Amygdala (tissue), 56 donors: ENCODE measurements at regions not wholly inside any gene's neighbourhood (a gene's known extent, or its start where the extent isn't known, plus 50 kb on each side); places are given as distances from the start of the nearest gene placed in this dataset.
A peak's percentile ranks its signal among the peaks of the same experiment; 100 is the strongest.
"Not testable (repeated sequence)": the region's sequence is repeated elsewhere in the genome, so short reads cannot be mapped to it uniquely, and the experiment has no call there.

ENCODE experiments used
- DNase-seq, 56 donors: peaks; one replicate each; lab custom pipeline; 2025; lab: John Stamatoyannopoulos, UW

DNA sequence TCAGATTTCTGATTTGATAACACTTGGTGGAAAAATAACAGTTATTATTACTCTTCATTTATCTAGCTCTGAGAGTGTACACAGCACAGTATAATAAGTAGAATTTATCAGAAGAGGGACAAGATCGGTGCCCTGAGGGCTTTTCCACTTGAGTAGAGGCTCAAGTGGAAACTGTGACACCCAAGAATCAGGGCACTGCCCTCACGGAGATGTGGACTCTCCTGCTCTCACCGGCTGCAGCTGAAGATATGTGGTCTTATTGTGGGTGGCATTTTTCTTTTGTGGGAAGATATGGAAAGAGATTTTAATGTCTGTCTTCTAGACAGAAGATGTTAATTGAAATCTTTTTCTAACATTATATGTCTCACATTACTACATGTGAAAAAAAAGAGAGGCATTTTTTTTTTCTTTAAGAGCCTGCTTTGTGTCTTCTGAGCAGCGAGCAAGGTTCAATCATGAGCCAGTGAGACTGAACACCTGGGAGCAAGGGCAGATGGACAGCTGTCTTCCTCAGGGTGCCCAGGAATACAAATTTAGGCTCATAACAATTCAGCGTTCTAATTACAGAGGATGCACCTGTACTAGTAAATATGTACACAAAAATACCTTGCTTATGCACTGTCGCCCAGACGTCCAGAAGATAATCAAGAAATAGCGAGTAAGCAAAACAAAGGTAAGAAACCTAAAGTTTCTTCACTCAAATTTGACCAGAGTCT lies 1098.2 kb upstream of the FANCL start:
- no peak for DNase-seq

GRCh38 chr2:59333007-59333406 lies 1091.9 kb upstream of the FANCL start:
- DNase-seq: no peak

DNA sequence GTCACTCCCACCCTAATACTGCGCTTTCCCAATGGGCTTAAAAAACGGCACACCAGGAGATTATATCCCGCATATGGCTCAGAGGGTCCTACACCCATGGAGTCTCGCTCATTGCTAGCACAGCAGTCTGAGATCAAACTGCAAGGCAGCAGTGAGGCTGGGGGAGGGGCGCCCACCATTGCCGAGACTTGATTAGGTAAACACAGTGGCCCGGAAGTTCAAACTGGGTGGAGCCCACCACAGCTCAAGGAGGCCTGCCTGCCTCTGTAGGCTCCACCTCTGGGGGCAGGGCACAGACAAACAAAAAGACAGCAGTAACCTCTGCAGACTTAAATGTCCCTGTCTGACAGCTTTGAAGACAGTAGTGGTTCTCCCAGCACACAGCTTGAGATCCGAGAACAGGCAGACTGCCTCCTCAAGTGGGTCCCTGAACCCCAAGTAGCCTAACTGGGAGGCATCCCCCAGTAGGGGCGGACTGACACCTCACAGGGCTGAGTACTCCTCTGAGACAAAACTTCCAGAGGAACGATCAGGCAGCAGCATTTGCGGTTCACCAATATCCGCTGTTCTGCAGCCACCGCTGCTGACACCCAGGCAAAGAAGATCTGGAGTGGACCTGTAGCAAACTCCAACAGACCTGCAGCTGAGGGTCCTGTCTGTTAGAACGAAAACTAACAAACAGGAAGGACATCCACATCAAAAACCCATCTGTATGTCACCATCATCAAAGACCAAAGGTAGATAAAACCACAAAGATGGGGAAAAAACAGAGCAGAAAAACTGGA lies 1085.6 kb upstream of the FANCL start:
- not testable (repeated sequence) for DNase-seq

- no peak for DNase-seq
These were observed 1081.7 kb upstream of the FANCL start for GRCh38 chr2:59322870-59323269.

GRCh38 chr2:59322005-59322404 lies 1080.9 kb upstream of the FANCL start:
- no peak for DNase-seq

DNA sequence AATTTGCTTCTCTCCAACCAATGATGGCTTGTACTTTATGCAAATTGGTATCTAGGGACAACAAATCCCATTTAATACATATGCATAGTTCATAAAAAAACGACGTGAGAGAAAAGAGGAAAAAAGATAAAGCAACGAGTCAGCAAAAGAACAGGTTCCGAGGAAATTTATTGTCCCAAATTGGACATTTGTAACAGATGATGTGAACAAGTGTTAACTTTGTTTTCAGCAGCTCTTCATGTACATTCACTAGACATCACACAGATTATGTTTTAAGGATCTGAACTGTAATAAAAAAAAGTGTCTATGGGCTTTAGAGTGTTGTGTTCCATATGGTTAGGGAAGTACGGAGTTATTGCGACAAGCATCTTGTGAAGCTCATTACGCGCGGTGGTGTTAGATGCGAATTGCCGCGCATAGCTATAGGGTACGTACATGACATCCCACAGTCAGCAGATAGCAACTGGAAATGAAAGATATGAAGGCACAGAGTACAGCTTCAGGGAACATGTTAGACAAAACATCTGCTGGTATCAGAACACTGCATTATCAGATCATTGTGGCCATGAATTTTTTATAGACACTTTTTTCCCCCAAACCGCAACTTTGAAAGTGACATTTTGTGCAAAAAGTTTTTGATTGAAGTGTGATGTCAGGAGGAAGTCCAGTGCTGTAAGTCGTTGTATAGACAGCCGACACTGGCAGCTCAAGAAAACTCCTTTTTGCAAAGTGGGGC lies 1073.1 kb upstream of the FANCL start:
- DNase-seq: no peak

DNA sequence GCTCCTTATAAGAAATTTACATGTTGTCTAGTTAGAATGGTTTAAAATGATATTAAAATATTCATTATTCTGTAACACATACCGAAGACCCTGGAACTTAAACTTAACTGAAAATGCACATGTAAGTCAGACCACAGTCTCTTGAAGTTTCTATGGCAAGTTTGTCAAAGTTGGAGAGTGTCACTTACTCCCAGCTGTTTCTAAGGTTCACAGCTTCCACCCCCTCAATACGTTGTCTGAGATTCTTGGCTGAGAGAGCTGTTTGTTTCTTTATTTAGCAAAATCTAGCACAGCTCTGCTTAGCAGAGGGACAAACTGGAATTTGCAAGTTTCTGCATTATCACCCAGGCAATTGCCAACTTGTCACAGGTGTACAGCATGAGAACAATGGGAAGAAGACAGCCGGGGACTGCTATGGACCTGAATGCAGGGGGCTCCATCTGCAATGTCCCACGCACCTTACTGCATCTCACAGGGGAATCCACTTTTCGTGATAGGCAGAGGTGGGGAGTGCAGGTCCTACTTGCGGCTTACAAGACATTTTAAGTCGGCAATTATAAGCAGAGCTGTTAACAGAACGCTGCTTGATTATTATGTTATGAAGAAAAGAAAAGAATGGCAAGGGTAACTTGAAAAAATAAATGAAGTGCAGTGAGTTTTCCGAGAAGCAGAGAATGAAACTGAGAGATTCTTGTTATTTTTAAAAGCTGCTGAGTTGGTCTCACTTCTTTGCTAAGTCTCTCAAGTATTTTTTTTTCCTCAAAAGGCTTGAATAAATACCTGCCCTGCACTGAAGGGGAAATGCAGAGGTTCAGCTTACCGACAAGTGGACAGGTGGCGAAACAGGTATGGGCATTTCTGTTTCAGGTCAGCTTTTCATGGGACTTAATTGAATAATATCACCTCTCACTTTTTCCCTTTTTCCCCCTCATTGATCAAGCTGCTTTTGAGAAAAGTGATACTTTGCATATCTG lies 1072.1 kb upstream of the FANCL start:
- peak in 1 of 56 donors; percentile 37 for DNase-seq

DNA sequence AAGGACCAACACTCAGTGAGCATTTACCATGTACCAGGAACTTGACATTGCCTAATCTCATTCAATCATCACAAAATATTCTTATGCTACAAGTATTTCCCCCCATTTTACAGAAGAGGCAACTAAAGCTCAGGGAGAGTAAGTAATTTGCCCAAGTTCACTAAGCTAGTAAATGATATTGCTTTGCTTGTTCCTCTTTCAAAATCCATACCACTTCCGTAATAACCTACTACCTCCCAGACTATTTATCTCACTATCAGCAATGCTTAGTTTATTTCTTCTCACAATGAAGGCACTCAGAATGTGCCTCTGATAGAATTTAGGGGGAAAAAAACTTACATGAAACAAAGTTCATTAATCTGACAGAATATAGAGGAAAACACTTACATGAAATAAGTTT lies 1070.9 kb upstream of the FANCL start:
- no peak for DNase-seq

DNA sequence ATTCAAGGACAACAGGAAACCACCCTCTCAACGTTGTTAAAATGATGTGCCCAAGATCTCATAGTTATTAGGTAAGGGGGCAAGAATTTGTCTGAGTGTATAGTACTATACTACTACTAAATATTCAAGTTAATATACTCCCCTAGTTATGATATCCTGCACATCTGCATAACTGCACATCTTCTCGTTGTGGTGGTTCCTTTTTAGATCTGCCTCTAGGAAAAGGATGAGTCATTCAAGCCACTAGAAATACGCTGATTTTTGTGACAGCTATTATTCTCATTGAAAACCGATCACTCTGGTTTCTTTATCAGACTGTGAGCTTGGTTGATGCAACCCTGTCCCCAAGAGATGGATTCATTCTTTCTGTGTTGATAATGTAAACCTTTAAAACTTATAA lies 1067.0 kb upstream of the FANCL start:
- no peak for DNase-seq

DNA sequence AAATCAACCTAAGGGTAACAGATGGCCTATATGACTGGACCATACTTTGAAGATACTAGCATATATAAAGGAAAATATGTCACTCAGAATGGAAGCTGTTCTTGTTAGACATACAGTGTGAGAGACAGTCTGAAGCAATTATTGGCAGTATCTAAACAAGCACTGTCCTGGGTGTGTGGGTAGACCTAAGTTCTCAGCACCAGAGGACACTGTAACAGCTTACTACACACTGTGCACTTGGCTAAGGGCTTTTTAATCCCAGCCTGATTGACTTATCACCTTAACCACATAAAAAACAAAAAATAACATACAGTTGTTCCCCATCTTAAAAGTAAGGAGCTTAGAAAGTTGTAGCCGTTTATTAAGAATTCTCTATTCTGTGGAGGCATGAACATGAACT lies 1066.1 kb upstream of the FANCL start:
- no peak for DNase-seq

GRCh38 chr2:59303272-59303671 lies 1062.1 kb upstream of the FANCL start:
- DNase-seq: no peak

- DNase-seq: no peak
These were observed 1061.6 kb upstream of the FANCL start for GRCh38 chr2:59302683-59303082.

- DNase-seq: peak in 20 of 56 donors; percentile 1 to 29 (median 10)
These were observed 1060.6 kb upstream of the FANCL start for GRCh38 chr2:59301466-59302402.

GRCh38 chr2:59297816-59298215 lies 1056.7 kb upstream of the FANCL start:
- no peak for DNase-seq

DNA sequence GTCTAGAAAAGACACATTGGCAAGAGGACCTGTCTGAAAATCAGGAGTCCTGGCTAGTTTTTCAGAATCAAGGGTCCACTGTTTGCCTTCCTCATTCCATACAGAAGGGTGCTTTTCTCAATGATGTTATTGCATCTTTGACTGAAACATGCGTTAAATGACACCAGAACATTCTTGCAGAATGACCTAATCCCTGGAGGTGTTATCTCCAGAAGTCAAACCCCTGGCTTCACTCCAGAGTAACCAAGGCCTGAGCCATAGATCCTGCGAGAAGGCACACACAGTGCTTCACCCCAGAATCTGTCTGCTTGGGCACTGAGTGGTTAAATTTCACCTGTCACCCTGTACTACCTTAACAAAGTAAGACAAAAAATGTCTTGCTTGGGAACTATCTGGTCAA lies 1055.2 kb upstream of the FANCL start:
- DNase-seq: no peak

DNA sequence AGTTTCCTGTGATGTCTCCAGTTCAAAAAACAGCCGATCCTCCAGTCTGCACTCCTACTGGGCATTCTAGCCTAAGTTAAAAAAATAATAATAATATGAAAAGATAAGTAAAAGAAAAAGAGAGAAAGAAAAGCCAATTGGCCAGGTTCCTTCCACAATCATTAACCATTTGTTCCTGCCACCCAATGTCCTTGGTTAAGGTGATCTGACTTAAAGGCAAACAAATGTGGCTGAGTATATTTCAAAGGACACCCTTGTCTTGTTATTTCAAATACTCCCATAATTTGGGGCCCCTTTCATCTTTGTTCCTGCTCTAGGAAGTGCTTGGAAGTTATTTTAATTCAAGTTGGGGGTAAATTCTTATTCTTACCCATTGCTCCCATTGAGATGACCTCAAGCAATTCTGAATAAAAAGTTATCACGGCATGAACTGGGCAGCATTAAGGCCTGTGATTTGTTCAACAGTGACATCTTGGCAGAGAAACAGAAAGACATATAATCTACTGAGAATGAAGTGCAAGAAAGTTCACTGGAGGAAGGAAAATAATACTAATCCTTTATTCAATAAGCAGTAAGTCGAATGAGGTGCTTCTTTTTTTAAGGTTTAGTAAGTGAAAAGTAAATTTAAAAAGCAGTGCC lies 1054.5 kb upstream of the FANCL start:
- no peak for DNase-seq

DNA sequence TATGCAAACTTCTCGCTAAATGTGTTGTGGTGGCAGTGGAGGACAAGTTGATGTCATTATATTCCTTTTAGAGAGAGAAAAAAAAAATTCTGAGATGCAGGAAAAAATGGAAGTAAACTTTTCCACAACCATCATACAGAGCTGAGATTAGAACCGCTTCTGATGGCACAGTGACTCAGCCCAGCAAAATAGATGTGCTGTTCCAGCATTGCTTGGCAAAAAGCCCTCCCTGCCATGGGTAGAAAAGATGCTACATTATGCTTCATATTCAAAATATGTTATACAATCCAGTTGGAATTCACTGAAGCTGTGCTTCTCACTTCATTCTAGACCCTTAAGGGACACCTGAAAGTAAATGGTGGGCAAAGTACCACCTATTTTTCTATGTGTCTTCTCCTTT lies 1047.6 kb upstream of the FANCL start:
- DNase-seq: peak in 3 of 56 donors; percentile 2 to 36 (median 18)

GRCh38 chr2:59282374-59283057 lies 1041.4 kb upstream of the FANCL start:
- DNase-seq: no peak
